SK-N-SH (cell line): ENCODE measurements at regions not wholly inside any gene's neighbourhood (a gene's known extent, or its start where the extent isn't known, plus 50 kb on each side); places are given as distances from the start of the nearest gene placed in this dataset.

Source experiments
- CTCF ChIA-PET: fragments of 300-600, 350-600 bp; formaldehyde crosslinking; extraction: SDS; loops from one replicate; lab custom pipeline; 2021; lab: Yijun Ruan, JAX
- POLR2A ChIA-PET: fragments of 350-600 bp; sonication (Branson Sonifier 250); formaldehyde crosslinking; extraction: SDS; loops from one replicate; lab custom pipeline; 2020; ENCODE audit warnings: antibody characterized with exemption, inconsistent platforms; lab: Yijun Ruan, JAX
- DNase-seq: peaks from one replicate; pipeline ENCODE4 v3.0.0; 2012
- H2AFZ ChIP-seq: fragments of 200-600 bp; sonication (generic); 2 replicates; pipeline ENCODE4 v1.8.1; 2016; ENCODE audit warnings: antibody characterized with exemption, mild to moderate bottlenecking, low read depth
- H3F3A ChIP-seq: fragments of 200-600 bp; sonication (generic); replicated peaks from 2 replicates; pipeline ENCODE3; 2016; ENCODE audit warnings: antibody characterized with exemption, mild to moderate bottlenecking; ENCODE audit not compliant: insufficient read depth
- H3K27ac ChIP-seq, 2 experiments: fragments of 200-500 bp in 1 of 2; fragments of 200-600 bp in 1 of 2; sonication (Bioruptor generic) in 1 of 2; sonication (generic), shearing (Covaris generic) in 1 of 2; 2 replicates each; pipeline versions ENCODE4 v1.5.1 to v1.6.1; 2014 to 2016; ENCODE audit warnings: low read depth in 2 of 2, inconsistent platforms in 1 of 2, low read length in 1 of 2, mild to moderate bottlenecking in 1 of 2, mixed read lengths in 1 of 2
- H3K27me3 ChIP-seq: fragments of 200-600 bp; sonication (generic), shearing (Covaris generic); 2 replicates; pipeline ENCODE4 v1.6.1; 2016; ENCODE audit warnings: mixed run types; ENCODE audit not compliant: insufficient read depth
- H3K36me3 ChIP-seq, 2 experiments: fragments of 200-500 bp in 1 of 2; fragments of 200-600 bp in 1 of 2; sonication (Bioruptor generic) in 1 of 2; sonication (generic) in 1 of 2; replicated peaks in 1 of 2; 2 replicates each; pipeline versions ENCODE3 to v1.5.1; 2014 to 2016; ENCODE audit warnings: low read length in 1 of 2, mild to moderate bottlenecking in 1 of 2; ENCODE audit not compliant: insufficient read depth in 2 of 2, control insufficient read depth in 1 of 2
- H3K4me1 ChIP-seq, 2 experiments: fragments of 200-500 bp in 1 of 2; fragments of 200-600 bp in 1 of 2; sonication (Bioruptor generic) in 1 of 2; sonication (generic), shearing (Covaris generic) in 1 of 2; 2 replicates each; pipeline versions ENCODE4 v1.5.1 to v1.6.1; 2014 to 2016; ENCODE audit warnings: low read depth in 1 of 2, low read length in 1 of 2, mixed run types in 1 of 2; ENCODE audit not compliant: insufficient read depth in 2 of 2, control insufficient read depth in 1 of 2
- H3K4me2 ChIP-seq: fragments of 200-600 bp; sonication (generic), shearing (Covaris generic); 2 replicates; pipeline ENCODE4 v1.6.1; 2017; ENCODE audit warnings: mixed run types
- H3K4me3 ChIP-seq, 2 experiments: fragments of 200-500 bp in 1 of 2; fragments of 200-600 bp in 1 of 2; sonication (Bioruptor generic) in 1 of 2; sonication (generic), shearing (Covaris generic) in 1 of 2; 2 replicates each; pipeline versions ENCODE4 v1.5.1 to v1.8.1; 2014 to 2016; ENCODE audit warnings: low read depth in 2 of 2, inconsistent platforms in 1 of 2, low read length in 1 of 2, mild to moderate bottlenecking in 1 of 2, mixed read lengths in 1 of 2, moderate library complexity in 1 of 2
- H3K79me2 ChIP-seq: fragments of 200-600 bp; sonication (generic); 2 replicates; pipeline ENCODE4 v1.8.1; 2017; ENCODE audit warnings: mild to moderate bottlenecking; ENCODE audit not compliant: insufficient read depth
- H3K9ac ChIP-seq: fragments of 200-600 bp; sonication (generic); 2 replicates; pipeline ENCODE4 v1.6.1; 2017; ENCODE audit warnings: mixed run types
- H3K9me2 ChIP-seq: fragments of 200-600 bp; sonication (generic); 2 replicates; pipeline ENCODE4 v1.6.1; 2017; ENCODE audit warnings: mixed run types
- H3K9me3 ChIP-seq: fragments of 200-600 bp; sonication (generic); 2 replicates; pipeline ENCODE4 v1.6.1; 2017; ENCODE audit warnings: mixed run types, mild to moderate bottlenecking, moderate library complexity
- H4K20me1 ChIP-seq: fragments of 200-600 bp; sonication (generic); 2 replicates; pipeline ENCODE4 v1.6.1; 2017; ENCODE audit warnings: mild to moderate bottlenecking, mixed run types; ENCODE audit not compliant: insufficient read depth
- ELF1 ChIP-seq: IDR thresholded peaks from 2 replicates; pipeline ENCODE4 v1.4.0; 2012
- FOXM1 ChIP-seq: IDR thresholded peaks from 2 replicates; pipeline ENCODE4 v1.4.0; 2012; ENCODE audit warnings: low read depth, mild to moderate bottlenecking
- GATA2 ChIP-seq: sonication (generic); formaldehyde crosslinking; IDR thresholded peaks from 2 replicates; pipeline ENCODE4 v1.5.0; 2020; ENCODE audit warnings: mild to moderate bottlenecking, missing genetic modification reagents
- IRF3 ChIP-seq: fragments of 150-350 bp; IDR thresholded peaks from 2 replicates; pipeline ENCODE4 v1.6.1; 2016; ENCODE audit warnings: mild to moderate bottlenecking, low read depth, low read length
- MAX ChIP-seq: IDR thresholded peaks from 2 replicates; pipeline ENCODE4 v1.4.0; 2012; ENCODE audit warnings: low read depth
- MEF2A ChIP-seq: IDR thresholded peaks from 2 replicates; pipeline ENCODE4 v1.4.0; 2012; ENCODE audit warnings: low read depth, borderline replicate concordance
- MXI1 ChIP-seq: IDR thresholded peaks from 2 replicates; pipeline ENCODE4 v1.6.1; 2012; ENCODE audit warnings: mild to moderate bottlenecking, low read depth, low read length, improper control_type of control experiment
- POLR2AphosphoS5 ChIP-seq: IDR thresholded peaks from 2 replicates; pipeline ENCODE4 v1.6.1; 2012; ENCODE audit warnings: low read depth, low read length
- REST ChIP-seq: IDR thresholded peaks from 2 replicates; pipeline ENCODE4 v1.6.1; 2012; ENCODE audit warnings: mild to moderate bottlenecking, low read depth, low read length, moderate library complexity
- RFX5 ChIP-seq: IDR thresholded peaks from 2 replicates; pipeline ENCODE4 v1.6.1; 2012; ENCODE audit warnings: mild to moderate bottlenecking, improper control_type of control experiment, low read length
- RXRA ChIP-seq: IDR thresholded peaks from 2 replicates; pipeline ENCODE4 v1.4.0; 2012; ENCODE audit warnings: low read depth, mild to moderate bottlenecking, borderline replicate concordance
- USF1 ChIP-seq: IDR thresholded peaks from 2 replicates; pipeline ENCODE4 v1.4.0; 2012; ENCODE audit warnings: low read depth, borderline replicate concordance
- USF2 ChIP-seq: fragments of 150-350 bp; IDR thresholded peaks from 2 replicates; pipeline ENCODE4 v1.6.1; 2017; ENCODE audit warnings: antibody characterized with exemption, low read length, low read depth, borderline replicate concordance
- ZBTB33 ChIP-seq: IDR thresholded peaks from 2 replicates; pipeline ENCODE4 v1.4.0; 2012; ENCODE audit warnings: low read depth, borderline replicate concordance
- WGBS: methylation state at CpG from one replicate; pipeline ENCODE4 v1.1.6; 2017; ENCODE audit warnings: low lambda C conversion rate; 5-methylcytosine and 5-hydroxymethylcytosine counted together

- peak overlapping the region; percentile 71 for H3K4me2 ChIP-seq
- no peaks in the 10 kb centered on the region for H3K27me3 ChIP-seq
- peak overlapping the region in 1 of 2 experiments; percentile 53; a peak in 1 of 4 replicates for H3K4me3 ChIP-seq
- CTCF ChIA-PET: no interaction called here
- H4K20me1 ChIP-seq: no peaks in the 10 kb centered on the region
- 14% methylated on average over 1 of the region's 1 CpG for WGBS
- no peaks in the 10 kb centered on the region for H3K79me2 ChIP-seq
- H3K4me1 ChIP-seq: no peaks in the 10 kb centered on the region
- no peak overlapping the region for H3K9ac ChIP-seq
- H3K27ac ChIP-seq: no peak overlapping the region
- H3K36me3 ChIP-seq: no peaks in the 10 kb centered on the region
- no peak for DNase-seq
- peaks cover 5% of the 10 kb centered on the region; the same call in 1 of the 2 replicates for H3K9me3 ChIP-seq
- H3F3A ChIP-seq: no peaks in the 10 kb centered on the region
- TF ChIP-seq MAX (no peak), RXRA (no peak), REST (no peak), MEF2A (no peak), ZBTB33 (no peak), FOXM1 (no peak), USF1 (no peak)
- TF ChIP-seq, all 33 proteins: peak for 0
- Histone ChIP-seq H3K9me2 (no peaks in the 10 kb centered on the region; the same call in 1 of the 2 replicates), H2AFZ (no peak overlapping the region)
- POLR2A ChIA-PET: no interaction called here
Measured at GRCh38 chr5:23014266-23014665, 161.1 kb upstream of the CDH12 start.

- WGBS: 7% methylated on average over 4 of the region's 4 CpGs
- Histone ChIP-seq H2AFZ (peak overlapping the region; percentile 75), H3K4me1 (no peaks in the 10 kb centered on the region), H3K4me3 (peak overlapping the region; percentile 31 to 53; a peak in 3 of 4 replicates), H3K9me3 (peaks cover 5% of the 10 kb centered on the region; the same call in 1 of the 2 replicates)
- TF ChIP-seq MAX (no peak), POLR2AphosphoS5 (no peak), MEF2A (no peak), USF2 (no peak), IRF3 (no peak), RFX5 (no peak), ELF1 (no peak), GATA2 (CRISPR knock-in tag) (no peak), MXI1 (no peak)
- TF ChIP-seq, all 33 proteins: peak for 0
- Histone ChIP-seq H3K79me2 (no peaks in the 10 kb centered on the region), H3F3A (no peaks in the 10 kb centered on the region), H3K36me3 (no peaks in the 10 kb centered on the region), H3K9ac (no peak overlapping the region), H3K27me3 (no peaks in the 10 kb centered on the region), H3K27ac (no peak overlapping the region), H3K9me2 (no peaks in the 10 kb centered on the region; the same call in 1 of the 2 replicates), H3K4me2 (peak overlapping the region; percentile 71), H4K20me1 (no peaks in the 10 kb centered on the region)
- CTCF ChIA-PET: no interaction called here
- POLR2A ChIA-PET: no interaction called here
- no peak for DNase-seq
Measured at GRCh38 chr5:23013395-23013998, 160.4 kb upstream of the CDH12 start.
